ENCODE measurements at regions not wholly inside any gene's neighbourhood (a gene's known extent, or its start where the extent isn't known, plus 50 kb on each side); places are given as distances from the start of the nearest gene placed in this dataset.
"Not testable (repeated sequence)": the region's sequence is repeated elsewhere in the genome, so short reads cannot be mapped to it uniquely, and the experiment has no call there.

DNA sequence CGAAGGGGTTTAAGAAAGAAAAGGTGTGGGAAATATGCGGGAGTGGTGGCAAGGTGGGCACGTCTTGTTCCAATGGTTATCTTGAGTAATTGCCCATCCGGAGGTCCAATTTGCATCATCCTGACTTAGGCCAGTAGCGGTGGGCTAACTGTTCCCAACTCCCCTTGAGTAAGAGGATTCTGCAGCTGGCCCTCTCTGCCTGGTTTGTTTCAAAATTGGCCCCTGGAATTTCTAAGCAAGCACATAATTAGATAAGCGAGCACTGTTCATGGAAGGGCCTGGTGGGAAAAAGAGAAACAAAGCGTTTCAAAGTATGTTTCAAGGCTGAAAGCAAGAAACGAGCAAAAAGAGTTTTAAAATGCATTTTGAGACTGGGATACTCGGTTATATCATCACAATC is 198.2 kb downstream of the CEP135 start:
- no peak for FAIRE-seq
- TF ChIP-seq, protein P1, sequence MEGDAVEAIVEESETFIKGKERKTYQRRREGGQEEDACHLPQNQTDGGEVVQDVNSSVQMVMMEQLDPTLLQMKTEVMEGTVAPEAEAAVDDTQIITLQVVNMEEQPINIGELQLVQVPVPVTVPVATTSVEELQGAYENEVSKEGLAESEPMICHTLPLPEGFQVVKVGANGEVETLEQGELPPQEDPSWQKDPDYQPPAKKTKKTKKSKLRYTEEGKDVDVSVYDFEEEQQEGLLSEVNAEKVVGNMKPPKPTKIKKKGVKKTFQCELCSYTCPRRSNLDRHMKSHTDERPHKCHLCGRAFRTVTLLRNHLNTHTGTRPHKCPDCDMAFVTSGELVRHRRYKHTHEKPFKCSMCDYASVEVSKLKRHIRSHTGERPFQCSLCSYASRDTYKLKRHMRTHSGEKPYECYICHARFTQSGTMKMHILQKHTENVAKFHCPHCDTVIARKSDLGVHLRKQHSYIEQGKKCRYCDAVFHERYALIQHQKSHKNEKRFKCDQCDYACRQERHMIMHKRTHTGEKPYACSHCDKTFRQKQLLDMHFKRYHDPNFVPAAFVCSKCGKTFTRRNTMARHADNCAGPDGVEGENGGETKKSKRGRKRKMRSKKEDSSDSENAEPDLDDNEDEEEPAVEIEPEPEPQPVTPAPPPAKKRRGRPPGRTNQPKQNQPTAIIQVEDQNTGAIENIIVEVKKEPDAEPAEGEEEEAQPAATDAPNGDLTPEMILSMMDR (IDR thresholded peaks at IDR 0.05), result no peak
- 76 to 88% methylated on average over 9 of the region's 9 CpGs for WGBS, 2 donors

DNA sequence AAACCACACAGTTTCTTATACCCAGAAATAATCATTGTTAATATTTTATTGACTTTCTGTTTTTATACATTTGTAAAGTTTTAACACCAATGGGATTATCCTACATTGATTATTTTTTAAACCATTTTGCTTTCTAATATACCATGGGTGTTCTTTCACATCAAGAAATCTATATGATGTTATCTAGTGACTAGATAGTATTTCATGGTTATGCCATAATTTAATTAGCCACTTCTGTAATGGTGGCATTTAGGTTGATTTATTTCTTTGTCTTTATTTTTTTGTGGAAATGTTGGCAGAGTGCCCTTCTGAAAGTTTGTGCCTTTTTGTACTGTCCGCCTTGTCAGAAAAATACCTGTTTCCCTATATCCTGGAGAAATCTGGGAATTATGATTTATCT is 193.3 kb downstream of the CEP135 start:
- no peak for DNase-seq
- 90 to 93% methylated on average over 1 of the region's 1 CpG for WGBS, 2 donors
- H3K27ac ChIP-seq, result no peak overlapping the region
- ATAC-seq, result no peak
- H3K4me1 ChIP-seq, result no peaks in the 10 kb centered on the region
- no peaks in the 10 kb centered on the region for H3K36me3 ChIP-seq
- H3K27me3 ChIP-seq, result no peaks in the 10 kb centered on the region
- no peak for FAIRE-seq
- intact Hi-C loops (cut with DNase I), result no loop called here
- no peak overlapping the region for H3K4me3 ChIP-seq
- TF ChIP-seq, protein P1 (IDR thresholded peaks at IDR 0.05), result no peak
- no peaks in the 10 kb centered on the region for H3K9me3 ChIP-seq

More for the DNA sequence above, 198.2 kb downstream of the CEP135 start:
- Histone ChIP-seq H3K4me1 (no peaks in the 10 kb centered on the region), H3K27ac (no peak overlapping the region), H3K27me3 (no peaks in the 10 kb centered on the region), H3K4me3 (no peak overlapping the region), H3K9me3 (no peaks in the 10 kb centered on the region), H3K36me3 (no peaks in the 10 kb centered on the region)
- ATAC-seq (no peak), DNase-seq (no peak)
- intact Hi-C loops (cut with DNase I), result no loop called here

DNA sequence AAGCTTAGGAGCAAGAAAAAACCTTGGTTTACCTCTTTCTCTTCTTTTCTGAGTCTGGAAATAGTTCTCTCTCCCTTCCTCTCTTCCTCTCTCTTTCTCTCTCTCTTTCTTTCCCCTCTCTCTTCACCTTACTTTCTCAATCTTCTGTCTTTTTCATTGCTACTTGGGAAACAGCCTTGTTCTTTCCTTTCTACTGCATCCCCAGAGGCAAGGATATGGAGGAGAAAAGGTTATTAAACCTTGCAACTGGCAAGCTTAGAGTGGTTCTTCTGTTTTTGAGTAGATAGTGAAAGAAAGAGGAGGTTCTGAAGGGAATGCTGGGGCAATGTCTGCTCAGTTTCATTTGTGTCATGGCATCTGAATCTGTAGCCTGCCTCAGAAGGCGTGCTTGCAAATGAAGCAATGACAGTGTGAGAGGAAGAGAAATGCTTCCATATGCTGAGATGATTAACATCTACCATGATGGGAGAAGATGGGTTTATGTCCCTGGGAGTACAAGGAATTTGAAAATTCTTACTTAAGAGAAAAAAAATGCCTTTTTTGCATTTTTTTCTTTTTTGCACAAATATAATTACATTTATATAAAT is 190.6 kb downstream of the CEP135 start:
- no peaks in the 10 kb centered on the region for H3K4me1 ChIP-seq
- no peaks in the 10 kb centered on the region for H3K9me3 ChIP-seq
- H3K4me3 ChIP-seq, result no peak overlapping the region
- TF ChIP-seq, protein P1 (IDR thresholded peaks at IDR 0.05), result no peak
- intact Hi-C loops (cut with DNase I), result no loop called here
- H3K27me3 ChIP-seq, result no peaks in the 10 kb centered on the region
- H3K27ac ChIP-seq, result no peak overlapping the region
- no peak for ATAC-seq
- DNase-seq, result no peak
- FAIRE-seq, result no peak
- 82 to 86% methylated on average over 1 of the region's 1 CpG for WGBS, 2 donors
- H3K36me3 ChIP-seq, result no peaks in the 10 kb centered on the region

DNA sequence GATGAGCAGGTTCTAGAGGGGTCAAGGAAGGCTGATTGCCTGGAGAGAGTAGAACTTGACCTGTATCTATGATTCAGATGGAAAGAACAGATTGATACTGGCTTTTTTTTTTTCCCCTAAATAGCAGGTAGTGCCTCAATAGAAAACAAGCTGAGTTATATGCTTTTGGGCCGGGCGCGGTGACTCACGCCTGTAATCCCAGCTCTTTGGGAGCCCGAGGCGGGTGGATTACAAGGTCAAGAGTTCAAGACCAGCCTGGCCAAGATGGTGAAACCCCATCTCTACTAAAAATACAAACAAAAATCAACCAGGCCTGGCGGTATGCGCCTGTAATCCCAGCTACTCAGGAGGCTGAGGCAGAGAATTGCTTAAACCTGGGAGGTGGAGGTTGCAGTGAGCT is 186.1 kb downstream of the CEP135 start:
- 88 to 93% methylated on average over 8 of the region's 8 CpGs for WGBS, 2 donors
- H3K9me3 ChIP-seq; intact Hi-C loops (cut with DNase I); H3K27me3 ChIP-seq; FAIRE-seq; H3K4me3 ChIP-seq; H3K4me1 ChIP-seq; DNase-seq; H3K36me3 ChIP-seq; H3K27ac ChIP-seq; ATAC-seq: not testable (repeated sequence)

DNA sequence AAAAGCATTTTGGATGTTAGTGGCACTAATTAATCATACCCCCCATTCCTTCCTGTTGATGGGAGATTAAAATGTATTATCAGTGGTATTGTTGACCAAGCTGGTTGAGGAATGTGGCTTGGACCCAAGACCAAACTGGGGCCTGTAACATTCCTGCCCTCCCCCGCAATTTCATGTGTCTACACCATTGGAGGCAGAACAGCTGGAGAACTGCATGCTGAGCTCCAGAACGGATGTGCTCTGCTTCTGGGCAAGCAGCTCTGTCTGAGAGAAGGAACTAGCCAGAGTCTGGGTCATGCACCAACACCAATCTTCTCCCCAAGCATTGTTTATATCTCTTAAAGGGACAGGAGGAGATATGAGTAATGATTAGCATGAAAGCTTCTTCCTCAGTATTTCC is 185.5 kb downstream of the CEP135 start:
- Histone ChIP-seq H3K27ac (no peak overlapping the region), H3K4me3 (no peak overlapping the region), H3K36me3 (no peaks in the 10 kb centered on the region), H3K27me3 (no peaks in the 10 kb centered on the region), H3K9me3 (no peaks in the 10 kb centered on the region), H3K4me1 (no peaks in the 10 kb centered on the region)
- DNase-seq (no peak), ATAC-seq (peak in 2 of 4 donors; percentile 19 to 61), FAIRE-seq (no peak)
- TF ChIP-seq, protein P1 (IDR thresholded peaks at IDR 0.05), result no peak
- 28 to 30% methylated on average over 2 of the region's 2 CpGs for WGBS, 2 donors
- intact Hi-C loops (cut with DNase I), result no loop called here

All from pancreas (tissue), 10 donors.